Heart right ventricle (tissue), 16 donors: ENCODE measurements at regions not wholly inside any gene's neighbourhood (a gene's known extent, or its start where the extent isn't known, plus 50 kb on each side); places are given as distances from the start of the nearest gene placed in this dataset.

Experiments
- ATAC-seq, 8 donors: fragments of 200-7000 bp; cut with Tn5 transposase; one replicate each; pipeline ENCODE4 v1.9.1; 2020; ENCODE audit warnings: mild to moderate bottlenecking in 8 of 8, moderate library complexity in 8 of 8, moderate number of reproducible peaks in 1 of 8
- DNase-seq, 2 donors: peaks; one replicate each; pipeline ENCODE4 v3.0.0-alpha.2; 2020
- H3K27ac ChIP-seq, 10 donors: fragments of 200-600 bp; sonication (generic) in 2 of 10; one replicate each; pipeline versions ENCODE4 v1.5.0 to v1.8.0; 2020 to 2022; ENCODE audit warnings: mild to moderate bottlenecking in 3 of 10
- H3K27me3 ChIP-seq, 7 donors: fragments of 200-600 bp; one replicate each; pipeline ENCODE4 v1.8.0; 2021 to 2022; ENCODE audit warnings: mild to moderate bottlenecking in 2 of 7
- H3K36me3 ChIP-seq, 9 donors: fragments of 200-600 bp; sonication (generic) in 1 of 9; one replicate each; pipeline versions ENCODE4 v1.5.0 to v1.8.0; 2020 to 2022; ENCODE audit warnings: mild to moderate bottlenecking in 2 of 9
- H3K4me1 ChIP-seq, 9 donors: fragments of 200-600 bp; sonication (generic) in 1 of 9; one replicate each; pipeline versions ENCODE4 v1.5.0 to v1.8.0; 2020 to 2022; ENCODE audit warnings: mild to moderate bottlenecking in 4 of 9
- H3K4me3 ChIP-seq, 10 donors: fragments of 200-600 bp; sonication (generic) in 2 of 10; one replicate each; pipeline versions ENCODE4 v1.5.0 to v1.8.0; 2020 to 2022; ENCODE audit warnings: mild to moderate bottlenecking in 7 of 10, moderate library complexity in 2 of 10
- H3K9me3 ChIP-seq, 11 donors: fragments of 200-600 bp in 10 of 11; sonication (generic) in 2 of 11; one replicate each; pipeline versions ENCODE4 v1.5.0 to v1.8.0; 2013 to 2022; ENCODE audit warnings: mild to moderate bottlenecking in 2 of 11, control low read depth in 1 of 11, moderate library complexity in 1 of 11
- WGBS, 2 donors: extraction: QIAGEN DNeasy Blood & Tissue Kit; methylation state at CpG; one replicate each; pipeline ENCODE4 v1.1.7; 2013; ENCODE audit warnings: inconsistent platforms in 1 of 2; 5-methylcytosine and 5-hydroxymethylcytosine counted together
- intact Hi-C, 10 donors: fragments of 100-400 bp; cut with DNase I; formaldehyde crosslinking; loops; one replicate each; pipeline versions ENCODE4 v1.11.1 to v1.14.2; 2022
- TF ChIP-seq, protein P1 (sequence below), 9 donors: fragments of 200-600 bp; sonication (generic) in 2 of 9; IDR thresholded peaks; one replicate each; pipeline versions ENCODE4 v1.5.0 to v1.8.0; 2021 to 2022; ENCODE audit warnings: antibody characterized with exemption in 9 of 9, mild to moderate bottlenecking in 5 of 9, moderate library complexity in 1 of 9
- donor health status: Arrhythmogenic right ventricular cardiomyopathy.
- donor health status: ischemic (EF 13 %, LVEDD 7.1; RV severe dilation, severe dysfunction).
- donor health status: healthy with polysubstance abuse.
- donor health status: DM: no; HTN: yes; CAD: no.
- donor health status: DM: no; HTN: no; CAD: no.
- donor health status: ischemic (EF 25% LVEDD 6.9; RV normal size, moderate dysfunction).
- donor health status: ischemic (EF 25% LVEDD 5.7; RV mildly dilated, moderate dysfunction).
- donor health status: healthy.
- donor health status: DM: yes; HTN: yes; CAD: no.
- donor health status: Ischemic cardiomyopathy.
- donor health status: ischemic (EF 35%, LVEDD 5.7; RV mildly dilated, moderate dysfunction).
- donor health status: nonischemic (EF 11% LVEDD 7.7; RV severe dilation, severe dysfunction).
- donor health status: DM: yes; HTN: yes; CAD: no.
- donor health status: PGD.
- donor health status: ischemic (EF 29% LVEDD 5.4; RV normal size, mild dysfunction).
- donor health status: nonischemic (EF 23%, LVEDD 6.1; RV moderate dilation, normal function).

DNA sequence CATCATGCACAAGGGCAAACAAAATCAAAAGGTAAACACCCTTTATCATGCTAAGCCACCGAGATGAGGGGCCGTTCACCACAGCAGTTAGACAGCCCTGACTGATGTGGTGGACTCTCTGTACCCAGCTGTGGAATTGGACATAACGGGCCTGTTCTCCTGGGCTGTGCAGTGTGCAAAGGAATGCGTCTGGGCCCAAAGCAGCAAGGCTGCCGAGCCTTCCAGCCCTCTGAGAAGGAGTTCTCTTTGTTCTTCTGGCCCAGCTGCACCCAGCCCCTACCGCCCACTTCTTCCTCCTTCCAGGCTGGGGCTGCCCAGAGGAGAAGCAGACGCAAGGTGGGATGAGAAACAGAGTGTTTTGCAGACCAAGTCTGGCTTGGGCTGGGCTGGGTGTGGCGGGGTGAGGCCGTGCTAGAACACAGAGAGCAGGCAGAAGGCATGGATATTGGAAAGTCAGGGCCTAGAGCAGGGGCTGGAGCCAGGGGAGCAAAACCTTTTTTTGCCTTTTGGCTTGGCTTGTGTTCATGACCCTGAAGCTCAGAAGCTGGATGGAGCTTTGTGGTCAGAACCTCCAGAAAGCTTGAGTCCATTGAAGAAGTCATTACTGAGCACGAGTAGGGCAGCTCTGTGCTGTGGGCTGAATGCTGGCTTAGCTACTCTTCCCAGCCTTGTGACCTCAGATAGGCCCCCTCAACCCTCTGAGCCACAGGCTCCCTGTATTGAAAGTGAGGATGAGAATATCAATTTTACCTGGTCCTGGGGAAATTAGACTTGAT, 49.8 kb upstream of the SH3PXD2B start:
- Histone ChIP-seq H3K4me3 (no peak overlapping the region), H3K36me3 (no peaks in the 10 kb centered on the region), H3K27me3 (no peaks in the 10 kb centered on the region), H3K4me1 (peaks cover 3 to 51% (median 30%) of the 10 kb centered on the region in 9 donors), H3K27ac (peak overlapping the region; percentile 69 to 92 (median 86)), H3K9me3 (no peaks in the 10 kb centered on the region)
- intact Hi-C loops: loop anchor here in 6 of 10 donors (1.0 to 10.0 kb wide), 5 partner anchors 25 to 98 kb away; no protein-coding TSS in a partner anchor
- 47 to 53% methylated on average over 10 of the region's 10 CpGs for WGBS, 2 donors
- TF ChIP-seq, protein P1, sequence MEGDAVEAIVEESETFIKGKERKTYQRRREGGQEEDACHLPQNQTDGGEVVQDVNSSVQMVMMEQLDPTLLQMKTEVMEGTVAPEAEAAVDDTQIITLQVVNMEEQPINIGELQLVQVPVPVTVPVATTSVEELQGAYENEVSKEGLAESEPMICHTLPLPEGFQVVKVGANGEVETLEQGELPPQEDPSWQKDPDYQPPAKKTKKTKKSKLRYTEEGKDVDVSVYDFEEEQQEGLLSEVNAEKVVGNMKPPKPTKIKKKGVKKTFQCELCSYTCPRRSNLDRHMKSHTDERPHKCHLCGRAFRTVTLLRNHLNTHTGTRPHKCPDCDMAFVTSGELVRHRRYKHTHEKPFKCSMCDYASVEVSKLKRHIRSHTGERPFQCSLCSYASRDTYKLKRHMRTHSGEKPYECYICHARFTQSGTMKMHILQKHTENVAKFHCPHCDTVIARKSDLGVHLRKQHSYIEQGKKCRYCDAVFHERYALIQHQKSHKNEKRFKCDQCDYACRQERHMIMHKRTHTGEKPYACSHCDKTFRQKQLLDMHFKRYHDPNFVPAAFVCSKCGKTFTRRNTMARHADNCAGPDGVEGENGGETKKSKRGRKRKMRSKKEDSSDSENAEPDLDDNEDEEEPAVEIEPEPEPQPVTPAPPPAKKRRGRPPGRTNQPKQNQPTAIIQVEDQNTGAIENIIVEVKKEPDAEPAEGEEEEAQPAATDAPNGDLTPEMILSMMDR (IDR thresholded peaks at IDR 0.05): no peak
- ATAC-seq (peak; percentile 73 to 92 (median 88)), DNase-seq (peak; percentile 72 to 74)
